B cell (primary cell): ENCODE measurements at regions not wholly inside any gene's neighbourhood (a gene's known extent, or its start where the extent isn't known, plus 50 kb on each side); places are given as distances from the start of the nearest gene placed in this dataset.

Experiments used
- ATAC-seq: fragments of 200-7000 bp; cut with Tn5 transposase; one replicate; pipeline ENCODE4 v1.10.0; 2021; ENCODE audit warnings: low read depth, mild to moderate bottlenecking, moderate number of reproducible peaks, moderate library complexity
- CTCF ChIA-PET: fragments of 350-600 bp; sonication (Branson Sonifier 250); formaldehyde crosslinking; loops from one replicate; lab custom pipeline; 2021; ENCODE audit warnings: antibody characterized with exemption, inconsistent platforms; lab: Charles Lee
- POLR2A ChIA-PET: fragments of 350-600 bp; sonication (Branson Sonifier 250); formaldehyde crosslinking; loops from one replicate; lab custom pipeline; 2021; ENCODE audit warnings: antibody characterized with exemption; lab: Charles Lee
- DNase-seq: peaks from one replicate; pipeline ENCODE4 v3.0.0; 2013
- H2AFZ ChIP-seq: 2 replicates; pipeline ENCODE4 v1.6.1; 2012; ENCODE audit warnings: mild to moderate bottlenecking, low read depth, low read length; ENCODE audit not compliant: insufficient read depth, poor library complexity, severe bottlenecking
- H3K27ac ChIP-seq, 2 donors: 1 replicate in 1 of 2; 2 replicates in 1 of 2; pipeline ENCODE4 v1.5.1; 2012 to 2013; ENCODE audit warnings: low read length in 2 of 2, mild to moderate bottlenecking in 2 of 2, moderate library complexity in 1 of 2
- H3K27me3 ChIP-seq, 4 experiments: fragments of 200-600 bp in 1 of 4; sonication (generic) in 1 of 4; replicated peaks in 1 of 4; 1 replicate in 2 of 4; 2 replicates in 2 of 4; pipeline versions ENCODE4 v1.6.1 to v1.7.0; 2013 to 2016; ENCODE audit warnings: low read length in 3 of 4, mild to moderate bottlenecking in 2 of 4, mixed read lengths in 1 of 4, moderate library complexity in 1 of 4; ENCODE audit not compliant: insufficient read depth in 4 of 4, control insufficient read depth in 3 of 4; ENCODE audit errors: control extremely low read depth in 1 of 4
- H3K36me3 ChIP-seq, 2 experiments: replicated peaks in 1 of 2; 1 replicate in 1 of 2; 2 replicates in 1 of 2; pipeline versions ENCODE4 v1.6.1 to v1.7.1; 2013; ENCODE audit warnings: low read length in 1 of 2; ENCODE audit not compliant: insufficient read depth in 2 of 2, control insufficient read depth in 1 of 2; ENCODE audit errors: control extremely low read depth in 1 of 2, extremely low read depth in 1 of 2
- H3K4me1 ChIP-seq, 2 donors: fragments of 200-600 bp in 1 of 2; sonication (generic) in 1 of 2; 1 replicate in 1 of 2; 2 replicates in 1 of 2; pipeline versions ENCODE4 v1.5.1 to v1.6.1; 2013 to 2017; ENCODE audit warnings: low read length in 2 of 2; ENCODE audit not compliant: control insufficient read depth in 2 of 2, insufficient read depth in 2 of 2
- H3K4me2 ChIP-seq: replicated peaks from 2 replicates; pipeline ENCODE3; 2012; ENCODE audit warnings: mild to moderate bottlenecking, low read depth, low read length; ENCODE audit not compliant: poor library complexity, severe bottlenecking
- H3K4me3 ChIP-seq, 5 experiments: fragments of 200-600 bp in 1 of 5; sonication (generic) in 1 of 5; 1 replicate in 3 of 5; 2 replicates in 2 of 5; pipeline versions ENCODE4 v1.5.1 to v1.7.0; 2011 to 2016; ENCODE audit warnings: low read length in 4 of 5, mild to moderate bottlenecking in 4 of 5, low read depth in 2 of 5, control low read depth in 1 of 5, moderate library complexity in 1 of 5; ENCODE audit not compliant: insufficient read depth in 1 of 5; ENCODE audit errors: control extremely low read depth in 1 of 5, extremely low read depth in 1 of 5
- H3K79me2 ChIP-seq: fragments of 200-600 bp; sonication (generic); one replicate; pipeline ENCODE4 v1.6.0; 2016; ENCODE audit warnings: low read length; ENCODE audit not compliant: control insufficient read depth, insufficient read depth
- H3K9ac ChIP-seq: fragments of 200-600 bp; sonication (generic); 2 replicates; pipeline ENCODE4 v1.6.1; 2017; ENCODE audit warnings: mild to moderate bottlenecking, low read length, moderate library complexity
- H3K9me3 ChIP-seq, 3 donors: one replicate each; pipeline versions ENCODE4 v1.6.1 to v1.7.1; 2013; ENCODE audit warnings: low read length in 2 of 3; ENCODE audit not compliant: control insufficient read depth in 2 of 3, insufficient read depth in 1 of 3; ENCODE audit errors: control extremely low read depth in 1 of 3
- H4K20me1 ChIP-seq: 2 replicates; pipeline ENCODE4 v1.6.0; 2012; ENCODE audit warnings: mild to moderate bottlenecking, low read length; ENCODE audit not compliant: insufficient read depth, control insufficient read depth, poor library complexity, severe bottlenecking
- H3K27ac Mint-ChIP-seq: one replicate; pipeline ENCODE4 v1.8.0; 2021; ENCODE audit warnings: mixed read lengths
- H3K27me3 Mint-ChIP-seq: one replicate; pipeline ENCODE4 v1.8.0; 2021; ENCODE audit warnings: mixed read lengths
- H3K4me1 Mint-ChIP-seq: one replicate; pipeline ENCODE4 v1.8.0; 2021; ENCODE audit warnings: mixed read lengths
- H3K4me3 Mint-ChIP-seq: one replicate; pipeline ENCODE4 v1.8.0; 2021; ENCODE audit warnings: mixed read lengths
- H3K9me3 Mint-ChIP-seq: one replicate; pipeline ENCODE4 v1.8.0; 2022; ENCODE audit warnings: mixed read lengths; ENCODE audit not compliant: insufficient read depth
- CTCF ChIP-seq: fragments of 200-600 bp; IDR thresholded peaks from one replicate; pipeline ENCODE4 v1.8.0; 2022; ENCODE audit warnings: antibody characterized with exemption, mild to moderate bottlenecking
- EZH2 ChIP-seq: IDR thresholded peaks from 2 replicates; pipeline ENCODE4 v1.6.1; 2012; ENCODE audit warnings: borderline replicate concordance, low read depth, mild to moderate bottlenecking, moderate library complexity, low read length; ENCODE audit not compliant: insufficient read depth, poor library complexity, severe bottlenecking
- WGBS: methylation state at CpG from one replicate; pipeline ENCODE4 v1.1.5; 2013; ENCODE audit warnings: missing lambda C conversion rate; ENCODE audit not compliant: insufficient coverage; 5-methylcytosine and 5-hydroxymethylcytosine counted together
- intact Hi-C: fragments of 100-400 bp; cut with micrococcal nuclease; formaldehyde crosslinking; loops from one replicate; pipeline ENCODE4 v1.10.0; 2022

GRCh38 chr2:188721784-188722183, 252.4 kb upstream of the COL3A1 start:
- ATAC-seq (no peak), DNase-seq (no peak)
- Mint-ChIP-seq H3K4me1 (no peaks in the 10 kb centered on the region), H3K27me3 (no peaks in the 10 kb centered on the region), H3K4me3 (no peak overlapping the region), H3K27ac (no peak overlapping the region), H3K9me3 (no peaks in the 10 kb centered on the region)
- intact Hi-C loops, result no loop called here
- no peak overlapping the region for H3K27ac ChIP-seq
- no peak overlapping the region for H2AFZ ChIP-seq
- no CpG with 5 or more reads among the region's 3 CpGs for WGBS
- H3K4me3 ChIP-seq, result no peak overlapping the region
- POLR2A ChIA-PET, result no interaction called here
- no peaks in the 10 kb centered on the region for H3K9me3 ChIP-seq
- CTCF ChIA-PET, result no interaction called here
- H4K20me1 ChIP-seq, result no peaks in the 10 kb centered on the region
- no peaks in the 10 kb centered on the region for H3K27me3 ChIP-seq
- H3K36me3 ChIP-seq, result no peaks in the 10 kb centered on the region
- TF ChIP-seq CTCF, result no peak
- TF ChIP-seq EZH2, result no peak
- H3K4me2 ChIP-seq, result no peak overlapping the region
- H3K9ac ChIP-seq, result no peak overlapping the region
- H3K79me2 ChIP-seq, result no peaks in the 10 kb centered on the region
- H3K4me1 ChIP-seq, result no peaks in the 10 kb centered on the region

- DNase-seq, result no peak
- POLR2A ChIA-PET, result no interaction called here
Measured at GRCh38 chr2:188725746-188726360, 248.3 kb upstream of the COL3A1 start.

More at GRCh38 chr2:188725746-188726360, 248.3 kb upstream of the COL3A1 start:
- Histone ChIP-seq H2AFZ (no peak overlapping the region), H3K27me3 (no peaks in the 10 kb centered on the region), H3K4me2 (no peak overlapping the region), H3K79me2 (no peaks in the 10 kb centered on the region), H3K36me3 (no peaks in the 10 kb centered on the region), H3K9ac (no peak overlapping the region), H3K27ac (no peak overlapping the region), H3K9me3 (no peaks in the 10 kb centered on the region), H3K4me1 (no peaks in the 10 kb centered on the region), H3K4me3 (no peak overlapping the region), H4K20me1 (no peaks in the 10 kb centered on the region)
- Mint-ChIP-seq H3K27ac (no peak overlapping the region), H3K4me1 (no peaks in the 10 kb centered on the region), H3K4me3 (no peak overlapping the region), H3K27me3 (no peaks in the 10 kb centered on the region), H3K9me3 (no peaks in the 10 kb centered on the region)
- WGBS, result no CpG with 5 or more reads among the region's 3 CpGs
- CTCF ChIA-PET, result no interaction called here
- ATAC-seq, result no peak
- TF ChIP-seq EZH2 (no peak), CTCF (no peak)
- intact Hi-C loops, result no loop called here
